ENCODE measurements at regions not wholly inside any gene's neighbourhood (a gene's known extent, or its start where the extent isn't known, plus 50 kb on each side); places are given as distances from the start of the nearest gene placed in this dataset.
"Not testable (repeated sequence)": the region's sequence is repeated elsewhere in the genome, so short reads cannot be mapped to it uniquely, and the experiment has no call there.

- DNase-seq, result no peak
These were observed 291.1 kb upstream of the NFIA start for GRCh38 chr1:60791226-60791625.

DNA sequence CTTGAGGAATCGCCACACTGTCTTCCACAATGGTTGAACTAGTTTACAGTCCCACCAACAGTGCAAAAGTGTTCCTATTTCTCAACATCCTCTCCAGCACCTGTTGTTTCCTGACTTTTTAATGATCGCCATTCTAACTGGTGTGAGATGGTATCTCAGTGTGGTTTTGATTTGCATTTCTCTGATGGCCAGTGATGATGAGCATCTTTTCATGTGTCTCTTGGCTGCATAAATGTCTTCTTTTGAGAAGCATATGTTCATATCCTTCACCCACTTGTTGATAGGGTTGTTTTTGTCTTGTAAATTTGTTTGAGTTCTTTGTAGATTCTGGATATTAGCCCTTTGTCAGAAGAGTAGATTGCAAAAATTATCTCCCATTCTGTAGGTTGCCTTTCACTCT is 309.3 kb upstream of the NFIA start:
- not testable (repeated sequence) for DNase-seq

- no peak for DNase-seq
These were observed 313.3 kb upstream of the NFIA start for GRCh38 chr1:60769082-60769481.

- DNase-seq, result no peak
These were observed 317.2 kb upstream of the NFIA start for GRCh38 chr1:60765204-60765603.

DNA sequence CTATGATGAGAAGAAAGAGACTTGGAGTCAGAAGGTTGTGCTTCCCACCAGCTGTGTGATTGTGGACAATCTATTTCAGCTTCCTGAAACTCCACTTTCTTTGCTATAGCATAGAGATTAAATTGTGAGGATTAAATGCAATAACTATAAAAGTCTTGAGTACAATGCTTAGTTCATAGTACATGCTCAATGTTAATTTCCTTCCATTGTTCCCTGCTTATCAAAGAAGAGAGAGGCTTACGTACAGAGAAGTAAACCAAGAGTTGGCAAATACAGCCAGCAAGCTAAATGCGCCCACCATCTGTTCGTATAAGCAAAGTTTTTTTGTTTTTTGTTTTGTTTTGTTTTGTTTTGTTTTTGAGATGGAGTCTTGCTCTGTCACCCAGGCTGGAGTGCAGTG is 317.9 kb upstream of the NFIA start:
- no peak for DNase-seq

DNA sequence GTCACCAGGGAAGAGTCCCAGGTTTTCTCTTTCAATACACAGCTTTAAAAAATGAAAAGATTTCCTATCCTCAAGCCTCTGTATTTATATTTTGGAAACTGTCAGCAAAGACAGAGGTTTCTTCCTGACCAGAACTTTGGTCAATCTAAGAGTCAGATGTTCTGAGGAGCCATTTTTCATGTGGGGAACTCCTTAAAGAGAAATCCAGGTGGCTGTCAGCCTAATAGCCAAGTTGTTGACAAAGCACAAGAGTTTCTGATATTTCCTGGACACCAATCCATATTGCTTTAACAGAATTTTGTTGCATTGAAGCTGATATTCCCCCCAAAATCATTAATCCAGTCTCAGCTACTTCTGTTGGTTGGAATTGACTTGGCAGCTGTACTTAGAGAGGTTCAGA is 318.6 kb upstream of the NFIA start:
- DNase-seq, result no peak

DNA sequence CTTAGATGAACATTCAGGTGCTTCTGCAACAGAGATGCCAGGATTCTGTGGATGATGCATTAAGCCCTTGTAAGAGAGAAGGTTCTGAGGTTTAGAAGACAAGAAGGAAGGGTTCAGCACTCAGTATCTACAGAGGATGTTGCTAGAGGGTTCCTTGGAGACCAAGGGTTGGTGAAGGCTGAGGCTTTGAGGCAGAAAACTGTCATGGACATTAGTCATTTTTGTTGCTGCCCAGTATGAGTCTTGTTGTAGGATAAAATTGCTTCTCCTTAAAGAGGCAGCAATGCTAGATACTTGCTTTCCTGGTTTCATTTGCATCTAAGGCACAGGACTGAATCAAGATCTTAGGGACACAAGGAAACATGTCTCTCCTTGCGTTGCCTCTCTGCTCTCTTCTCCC is 319.4 kb upstream of the NFIA start:
- DNase-seq, result no peak

- DNase-seq, result no peak
These were observed 320.2 kb upstream of the NFIA start for GRCh38 chr1:60762176-60762575.

GRCh38 chr1:60759291-60759690 is 323.1 kb upstream of the NFIA start:
- DNase-seq, result no peak

- DNase-seq, result no peak
These were observed 324.9 kb upstream of the NFIA start for GRCh38 chr1:60757485-60757884.

- no peak for DNase-seq
These were observed 329.1 kb upstream of the NFIA start for GRCh38 chr1:60753036-60753900.

DNA sequence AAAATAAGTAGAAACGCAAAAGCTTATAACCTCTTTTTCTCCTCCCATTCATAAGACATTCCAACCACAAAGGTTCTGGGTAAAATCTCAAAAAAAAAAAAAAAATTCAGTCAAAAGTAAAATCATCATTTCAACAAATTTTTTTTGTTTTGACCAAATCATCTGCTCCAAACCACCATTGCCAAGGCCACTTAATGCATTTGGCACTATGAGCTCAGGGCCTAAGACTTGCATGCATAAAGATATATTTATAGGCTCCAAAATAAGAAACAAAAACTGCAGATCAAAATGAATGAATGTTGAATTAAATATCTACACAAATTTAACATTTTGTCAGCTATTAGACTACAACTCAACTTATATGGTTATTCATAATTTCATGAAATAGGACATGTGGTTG is 331.1 kb upstream of the NFIA start:
- DNase-seq, result no peak

DNA sequence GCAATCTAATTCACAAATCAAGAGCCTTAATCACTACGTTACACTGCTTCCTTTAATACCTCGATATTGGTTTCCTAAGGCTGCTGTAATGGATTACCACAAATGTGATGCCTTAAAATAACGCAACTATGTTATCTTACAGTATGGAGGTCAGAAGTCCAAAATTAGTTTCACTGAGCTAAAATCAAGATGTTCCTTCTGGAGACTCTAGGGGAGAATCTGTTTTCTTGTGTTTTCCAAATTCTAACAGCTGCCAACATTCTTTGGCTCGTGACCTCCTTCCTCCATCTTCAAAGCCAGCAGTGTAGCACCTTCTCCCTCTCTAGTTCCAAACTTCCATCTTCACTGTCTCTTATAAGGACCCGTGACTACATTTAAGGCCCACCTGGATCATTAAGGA is 335.0 kb upstream of the NFIA start:
- no peak for DNase-seq

GRCh38 chr1:60746278-60746791 is 336.0 kb upstream of the NFIA start:
- no peak for DNase-seq

- no peak for DNase-seq
These were observed 336.9 kb upstream of the NFIA start for GRCh38 chr1:60745484-60745883.

- DNase-seq, result no peak
These were observed 340.0 kb upstream of the NFIA start for GRCh38 chr1:60742339-60742738.

DNA sequence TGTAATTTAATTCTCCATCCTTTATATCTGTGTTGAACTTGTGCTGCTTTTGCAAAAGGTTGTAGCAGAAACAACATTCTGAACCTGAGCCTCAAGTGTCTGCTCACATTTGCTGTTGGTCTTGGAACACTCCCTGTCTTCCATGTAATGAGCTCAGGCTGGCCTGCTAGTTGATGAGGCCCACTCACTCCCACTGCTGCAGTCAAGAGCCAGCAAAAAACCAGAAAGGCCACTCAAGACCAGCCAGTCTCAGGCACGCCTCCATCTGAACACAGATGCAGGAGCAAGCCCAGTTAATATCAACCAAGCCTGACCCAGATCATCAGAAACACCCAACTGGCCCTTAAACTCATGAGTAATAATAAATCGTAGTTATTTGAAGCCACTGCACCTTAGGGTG is 342.2 kb upstream of the NFIA start:
- DNase-seq, result no peak

DNA sequence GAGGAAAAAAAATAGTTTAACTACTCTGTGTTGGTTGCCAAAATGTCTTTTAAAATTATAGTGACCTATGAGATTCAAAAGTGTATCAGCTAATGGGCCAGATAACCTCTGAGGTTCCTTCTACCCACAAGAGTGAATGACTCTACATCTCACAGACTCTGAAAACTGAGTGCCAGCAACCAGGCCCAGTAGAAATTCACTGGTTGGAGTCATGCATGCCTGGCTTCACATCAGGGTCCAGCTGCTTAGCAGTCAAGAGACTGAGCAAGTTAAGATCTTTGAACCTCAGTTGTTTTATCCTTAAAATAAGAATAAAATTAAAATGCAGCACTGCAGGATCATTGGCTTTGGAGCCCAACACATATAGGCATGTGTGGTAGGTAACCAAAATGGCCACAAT is 342.6 kb upstream of the NFIA start:
- no peak for DNase-seq

GRCh38 chr1:60732977-60733401 is 349.4 kb upstream of the NFIA start:
- DNase-seq, result no peak

GRCh38 chr1:60731321-60731720 is 351.0 kb upstream of the NFIA start:
- DNase-seq, result no peak

DNA sequence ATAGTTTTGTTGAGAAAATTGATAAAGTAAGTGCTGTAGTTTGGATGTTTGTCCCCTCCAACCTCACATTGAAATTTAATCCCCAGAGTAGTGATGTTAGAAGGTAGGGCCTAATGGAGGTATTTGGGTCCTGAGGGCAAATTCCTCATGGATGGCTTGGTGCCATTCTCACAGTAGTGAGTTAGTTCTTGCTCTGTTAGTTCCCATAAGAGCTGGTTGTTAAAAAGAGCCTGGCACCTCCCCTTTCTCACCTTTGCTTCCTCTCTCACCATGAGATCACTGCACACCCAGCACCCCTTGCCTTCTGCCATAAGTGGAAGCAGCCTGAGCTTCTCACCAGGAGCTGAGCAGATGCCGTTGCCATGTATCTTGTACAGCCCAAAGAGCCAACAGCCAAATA is 354.8 kb upstream of the NFIA start:
- no peak for DNase-seq

- no peak for DNase-seq
These were observed 365.9 kb upstream of the NFIA start for GRCh38 chr1:60716472-60716871.

DNA sequence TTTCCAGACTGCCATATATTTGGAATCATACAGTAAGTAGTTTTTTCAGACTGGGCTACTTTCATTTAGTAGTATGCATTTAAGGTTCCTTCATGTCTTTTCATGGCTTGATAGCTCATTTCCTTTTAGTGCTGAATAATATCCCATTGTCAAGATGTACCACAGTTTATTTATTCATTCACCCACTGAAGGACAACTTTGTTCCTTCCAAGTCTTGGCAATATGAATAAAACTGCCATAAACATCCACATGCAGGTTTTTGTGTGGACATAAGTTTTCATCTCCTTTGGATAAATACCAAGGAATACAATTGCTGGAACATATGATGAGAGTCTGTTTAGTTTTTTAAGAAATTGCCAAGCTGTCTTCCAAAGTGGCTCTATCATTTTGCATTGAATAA is 366.4 kb upstream of the NFIA start:
- no peak for DNase-seq

DNA sequence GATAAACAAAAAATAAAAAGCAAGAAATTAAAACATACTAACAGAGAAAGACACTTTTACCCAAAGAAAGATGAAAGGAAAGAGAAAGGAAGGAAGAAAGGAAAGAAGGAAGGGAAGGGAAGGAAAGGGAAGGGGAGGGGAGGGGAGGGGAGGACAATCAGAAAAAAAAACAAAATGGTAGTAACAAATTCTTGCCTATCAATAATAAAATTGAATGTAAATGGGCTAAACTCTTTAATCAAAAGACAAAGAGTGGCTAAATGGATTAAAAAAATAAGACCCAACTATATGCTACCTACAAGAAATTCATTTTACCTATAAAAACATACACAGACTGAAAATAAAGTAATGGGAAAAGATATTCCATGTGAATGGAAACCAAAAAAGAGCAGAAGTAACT is 372.9 kb upstream of the NFIA start:
- no peak for DNase-seq

DNA sequence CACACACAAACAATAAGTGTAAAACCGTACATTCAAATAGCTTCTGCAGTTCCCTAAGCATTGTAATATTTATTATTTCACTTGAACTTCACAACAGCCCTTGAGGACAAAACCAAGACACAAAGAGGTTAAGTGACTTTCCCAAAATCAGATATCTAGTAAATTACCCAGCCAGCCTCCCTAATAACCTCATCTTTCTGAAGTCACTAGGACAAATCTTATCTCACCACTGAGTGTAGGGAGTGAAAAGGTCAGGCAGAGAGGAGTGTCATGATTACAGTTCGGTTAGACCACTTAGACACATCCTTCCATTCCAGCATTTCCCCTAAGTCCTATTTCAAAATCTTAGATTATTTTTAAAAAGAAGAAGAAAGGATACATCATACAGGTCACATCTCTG is 377.3 kb upstream of the NFIA start:
- DNase-seq, result no peak

All from activated CD4-positive, alpha-beta T cell treated with anti-CD3 and anti-CD28 coated beads, Interleukin-2, amount 50 U/mL, for 4 hours (primary cell).